HG03432 (cell line): ENCODE measurements at regions not wholly inside any gene's neighbourhood (a gene's known extent, or its start where the extent isn't known, plus 50 kb on each side); places are given as distances from the start of the nearest gene placed in this dataset.

Source experiments
- ATAC-seq: cut with Tn5 transposase; IDR thresholded peaks from one replicate; pipeline ENCODE4 v1.9.1; 2021; ENCODE audit warnings: mild to moderate bottlenecking, moderate library complexity; ENCODE audit not compliant: unreplicated experiment

- ATAC-seq, result no peak
Measured at GRCh38 chr1:239675735-239676134, 289.4 kb downstream of the CHRM3 start.

GRCh38 chr1:239676522-239677273, 290.3 kb downstream of the CHRM3 start:
- ATAC-seq, result no peak

- no peak for ATAC-seq
Measured at GRCh38 chr1:239677362-239677761, 291.0 kb downstream of the CHRM3 start.

DNA sequence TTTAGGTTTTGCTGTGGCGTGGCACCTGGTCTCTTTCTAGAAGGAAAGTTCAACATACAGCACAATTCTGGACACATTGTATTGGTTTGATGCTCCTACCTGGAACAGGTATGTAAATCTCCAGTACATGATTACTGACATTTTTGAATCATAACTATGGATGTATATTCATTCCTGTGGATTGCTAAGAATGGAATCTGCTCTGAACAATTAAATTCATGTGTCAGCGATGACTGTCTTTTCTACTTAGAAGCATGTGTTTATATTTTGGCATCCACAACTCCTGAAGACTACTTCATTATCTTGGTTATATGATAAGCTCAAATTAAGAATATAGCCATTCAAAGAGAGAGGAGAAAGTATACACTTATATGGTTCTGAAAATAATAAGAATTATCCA, 291.8 kb downstream of the CHRM3 start:
- ATAC-seq, result no peak

DNA sequence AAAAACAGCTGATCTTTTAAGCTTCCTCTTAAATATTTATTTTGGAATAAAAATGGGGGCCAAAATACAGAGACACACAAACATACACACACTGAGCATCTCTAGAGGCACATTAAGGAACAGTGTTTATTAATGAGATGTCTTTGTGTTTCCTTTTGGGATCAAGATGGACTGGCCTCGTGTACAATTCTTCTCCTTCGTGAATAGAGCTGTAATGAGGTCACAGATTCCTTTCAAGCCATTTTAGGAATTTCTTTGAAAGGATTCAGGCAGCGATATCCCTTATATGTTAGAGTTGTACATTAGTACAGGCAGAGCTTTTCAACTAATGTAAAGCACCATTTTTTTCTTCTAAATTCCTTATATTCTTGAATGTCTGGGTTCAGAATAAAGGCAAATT, 295.7 kb downstream of the CHRM3 start:
- no peak for ATAC-seq

DNA sequence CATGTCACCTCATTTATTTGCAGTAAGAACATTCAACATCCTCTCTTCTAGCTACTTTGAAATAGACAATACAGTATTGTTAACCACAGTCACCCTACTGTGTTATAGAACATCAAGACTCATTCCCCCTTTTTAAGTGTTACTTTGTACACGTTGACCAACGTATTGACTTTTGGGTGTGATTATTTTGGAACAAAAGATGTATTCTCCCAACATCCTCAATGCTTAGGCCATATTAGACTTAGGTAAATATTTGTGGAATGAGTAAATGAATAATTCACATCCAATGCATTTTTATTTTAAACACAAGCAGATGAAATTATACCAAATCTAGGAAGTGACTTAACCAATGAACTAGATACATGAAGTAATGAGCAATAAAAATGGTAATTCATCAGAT, 296.6 kb downstream of the CHRM3 start:
- no peak for ATAC-seq

DNA sequence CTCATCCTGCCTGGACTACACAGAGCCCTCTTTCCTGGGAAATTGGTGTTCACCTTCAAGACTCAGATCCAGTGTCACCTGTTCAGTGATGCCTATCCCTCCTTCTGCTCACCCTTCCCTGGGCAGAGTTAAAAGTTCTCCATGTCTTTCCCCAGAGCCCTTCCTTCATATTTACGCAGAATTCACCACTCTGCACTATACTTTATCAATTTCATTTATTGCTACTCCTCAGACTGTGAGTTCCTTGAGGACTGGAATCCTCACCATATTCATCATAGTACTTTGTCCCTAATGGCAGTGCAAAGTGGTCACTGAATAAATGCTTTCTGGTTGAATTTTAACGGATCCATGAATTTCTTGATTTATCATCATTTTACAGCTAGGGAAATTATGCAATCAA, 300.0 kb downstream of the CHRM3 start:
- no peak for ATAC-seq

DNA sequence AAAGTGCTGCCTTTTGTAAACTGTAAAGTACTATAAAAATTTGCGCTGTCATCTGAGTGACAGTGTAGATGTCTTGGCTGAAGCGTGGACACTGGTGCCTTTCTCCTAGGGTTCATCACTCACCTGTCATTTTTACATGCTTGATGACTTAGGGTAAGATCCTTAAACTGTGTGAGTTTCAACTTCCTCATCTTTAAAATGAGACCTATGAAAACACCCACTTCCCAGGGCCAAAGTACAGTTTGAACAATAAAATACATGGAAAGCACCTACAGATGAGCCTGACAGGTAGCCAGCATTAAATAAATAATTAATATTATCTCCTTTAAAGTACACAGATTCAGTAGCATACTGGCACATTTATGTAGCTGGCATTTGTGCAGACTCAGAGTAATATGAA, 309.9 kb downstream of the CHRM3 start:
- no peak for ATAC-seq

DNA sequence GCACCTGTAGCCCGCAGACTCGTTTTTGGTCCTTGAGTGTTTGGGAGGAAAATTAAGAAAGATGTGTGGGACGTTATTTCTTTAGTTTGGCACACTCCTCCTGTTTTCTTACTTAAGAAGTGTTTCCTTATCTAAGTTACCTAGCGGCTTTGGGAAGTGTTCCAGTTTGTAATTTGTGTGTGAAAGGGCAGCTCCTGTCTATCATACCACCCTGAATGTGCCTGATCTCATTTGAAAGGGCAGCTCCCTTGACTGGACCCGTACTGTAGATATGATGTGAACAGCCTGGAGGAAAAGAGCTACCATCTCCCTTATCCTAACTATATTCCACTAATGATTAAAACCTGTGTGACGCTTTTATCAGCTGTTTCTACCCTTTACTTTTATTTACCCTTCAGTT, 314.3 kb downstream of the CHRM3 start:
- no peak for ATAC-seq

DNA sequence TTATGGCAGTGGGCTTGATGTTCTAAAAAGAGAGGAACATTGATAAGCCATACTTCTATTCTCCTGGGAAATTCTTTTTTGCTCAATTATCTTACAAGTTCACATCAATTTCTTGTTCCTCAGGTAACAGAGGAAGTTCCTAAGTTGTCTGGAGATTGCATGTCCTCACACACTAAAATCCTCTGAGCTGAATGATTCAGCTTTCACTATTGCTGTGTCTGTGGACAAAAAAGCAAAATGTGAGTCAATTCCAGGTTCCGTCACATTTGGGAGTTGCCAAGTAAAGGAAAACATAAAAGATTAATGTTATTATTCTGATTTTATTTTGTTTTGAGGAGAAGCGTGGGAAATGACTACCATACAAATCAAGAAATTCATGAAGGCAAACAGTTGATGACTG, 316.7 kb downstream of the CHRM3 start:
- no peak for ATAC-seq

- ATAC-seq, result no peak
Measured at GRCh38 chr1:239706245-239706892, 320.0 kb downstream of the CHRM3 start.

DNA sequence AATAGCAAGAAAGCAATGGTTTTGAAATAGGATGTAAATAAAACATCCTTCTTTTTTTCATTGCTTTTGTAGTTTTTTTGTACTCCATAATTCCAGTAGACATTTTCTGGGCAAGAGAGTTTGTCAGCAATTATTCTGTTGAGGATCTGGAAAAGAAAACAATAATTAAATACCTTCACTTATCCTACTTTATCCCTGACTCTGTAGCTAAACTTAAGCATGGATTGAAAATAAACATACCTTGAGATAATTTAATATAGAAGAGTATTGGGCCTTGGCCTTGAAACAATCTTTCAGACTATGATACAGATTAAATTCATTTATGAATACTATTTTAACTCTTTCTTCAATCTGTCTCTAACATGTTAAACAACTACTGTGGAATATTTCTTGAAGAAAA, 321.2 kb downstream of the CHRM3 start:
- ATAC-seq, result no peak

GRCh38 chr1:239708622-239709021, 322.3 kb downstream of the CHRM3 start:
- no peak for ATAC-seq

DNA sequence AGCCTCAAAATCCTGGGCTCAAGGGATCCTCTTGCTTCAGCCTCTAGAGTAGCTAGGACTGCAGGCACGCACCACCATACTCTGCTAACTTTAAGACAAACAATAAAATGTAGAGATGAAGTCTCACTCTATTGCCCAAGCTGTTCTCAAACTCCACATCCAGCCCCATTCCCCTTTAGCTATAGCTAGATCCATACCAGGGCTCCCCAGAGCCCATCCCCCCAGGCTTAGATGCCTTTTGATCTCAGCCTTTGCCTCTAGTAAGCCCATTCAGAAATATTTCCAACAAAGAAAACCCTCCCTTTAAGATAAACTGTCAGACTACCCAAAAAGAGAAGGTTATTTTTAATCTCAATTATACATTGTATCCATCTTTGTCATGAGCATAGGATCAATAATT, 325.4 kb downstream of the CHRM3 start:
- ATAC-seq, result no peak

DNA sequence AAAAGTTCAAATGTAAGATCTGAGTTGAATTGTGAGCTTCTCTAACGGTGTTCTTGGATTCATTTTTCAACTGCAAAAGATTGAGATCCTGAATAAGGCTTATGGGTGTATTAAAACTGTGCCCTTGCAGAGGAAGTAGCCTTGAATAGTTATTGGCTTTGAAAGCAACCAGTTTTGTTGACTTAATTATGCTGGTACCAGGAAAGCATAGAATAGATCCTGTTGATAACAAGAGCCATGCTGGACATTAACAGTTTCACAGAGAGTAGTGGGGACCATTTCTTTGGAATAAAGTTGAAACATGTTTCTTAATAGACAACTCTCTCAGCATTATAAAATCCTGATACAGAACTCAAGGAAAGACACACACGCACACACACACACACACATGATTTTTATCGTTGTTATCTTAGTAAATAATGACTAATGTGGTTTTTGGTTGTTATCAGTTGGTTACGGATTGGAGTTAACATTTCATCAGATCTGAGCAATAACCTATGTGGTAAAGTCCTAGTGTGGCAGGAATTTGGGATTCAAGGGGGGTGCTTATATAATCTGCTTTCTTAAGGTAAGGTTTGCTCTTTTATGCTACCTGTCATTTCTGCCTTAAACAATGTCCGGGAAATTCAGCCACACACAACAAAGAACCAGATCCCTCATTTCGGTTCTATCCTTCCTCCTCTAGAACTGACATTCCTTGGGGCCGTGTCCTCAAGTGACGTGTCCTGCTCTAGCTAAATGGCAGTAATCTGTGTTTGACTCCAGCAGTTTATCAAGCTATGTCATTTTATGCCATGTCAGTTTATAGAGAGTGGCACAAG, 330.9 kb downstream of the CHRM3 start:
- no peak for ATAC-seq

DNA sequence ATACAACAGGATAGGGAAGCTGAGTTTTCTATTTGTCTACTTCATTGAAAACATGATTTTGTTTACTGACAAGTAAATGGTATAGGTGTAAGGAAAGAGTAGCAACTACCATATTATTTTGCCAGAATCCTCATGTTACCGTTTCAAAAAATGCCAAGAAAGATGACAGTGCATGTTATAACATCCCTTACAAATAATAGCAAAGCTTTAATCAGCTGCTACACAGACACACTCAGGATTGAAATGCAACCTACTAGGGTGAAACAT, 331.5 kb downstream of the CHRM3 start:
- no peak for ATAC-seq

DNA sequence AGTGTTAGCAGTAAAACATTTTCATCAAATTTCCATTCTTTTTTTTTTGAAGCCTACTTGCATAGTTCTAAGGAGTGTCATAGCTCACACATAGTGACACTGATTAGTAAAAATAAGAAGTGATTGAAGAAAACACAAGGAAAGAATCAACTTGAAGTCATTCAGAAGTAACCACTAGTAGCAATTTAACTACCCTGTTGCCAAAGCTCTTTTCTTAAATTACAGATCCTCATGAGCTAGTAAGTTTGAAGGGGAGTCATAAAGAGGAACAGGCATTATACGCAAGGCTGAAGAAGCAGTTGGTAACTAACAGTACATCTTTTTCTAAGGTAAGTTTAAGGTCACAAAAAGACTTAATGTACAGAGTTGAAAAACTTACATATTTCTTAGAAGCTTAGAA, 332.2 kb downstream of the CHRM3 start:
- ATAC-seq, result no peak

DNA sequence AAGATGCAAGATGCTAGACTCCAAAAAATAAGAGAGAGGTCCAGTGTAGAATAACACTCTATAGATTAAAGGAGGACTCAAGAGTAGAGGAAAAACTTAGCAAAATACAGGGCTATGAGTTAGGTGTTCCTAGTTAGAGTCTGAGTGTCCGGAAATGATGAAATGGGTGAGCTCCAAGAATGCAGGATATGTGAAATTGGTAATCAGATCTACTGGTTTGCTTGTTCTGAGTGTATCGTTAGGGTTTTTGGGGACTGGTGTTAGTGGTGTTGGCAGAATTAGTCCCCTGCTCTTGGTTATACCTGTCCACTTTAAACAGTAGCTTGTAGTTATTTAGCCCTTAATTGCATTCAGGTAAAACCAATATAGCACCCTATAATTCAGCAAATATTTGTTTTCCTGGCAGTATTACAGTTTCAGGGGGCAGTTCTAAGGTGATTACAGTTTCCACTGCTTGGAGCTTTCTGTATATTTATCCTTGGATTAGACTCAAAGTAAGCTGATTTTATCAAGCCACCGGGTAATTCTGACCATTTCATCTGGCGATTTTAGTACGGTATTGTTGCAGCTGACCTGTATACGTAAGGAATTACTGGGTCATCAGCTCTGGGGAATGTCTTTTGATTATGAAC, 332.7 kb downstream of the CHRM3 start:
- no peak for ATAC-seq

- no peak for ATAC-seq
Measured at GRCh38 chr1:239719642-239720258, 333.4 kb downstream of the CHRM3 start.

DNA sequence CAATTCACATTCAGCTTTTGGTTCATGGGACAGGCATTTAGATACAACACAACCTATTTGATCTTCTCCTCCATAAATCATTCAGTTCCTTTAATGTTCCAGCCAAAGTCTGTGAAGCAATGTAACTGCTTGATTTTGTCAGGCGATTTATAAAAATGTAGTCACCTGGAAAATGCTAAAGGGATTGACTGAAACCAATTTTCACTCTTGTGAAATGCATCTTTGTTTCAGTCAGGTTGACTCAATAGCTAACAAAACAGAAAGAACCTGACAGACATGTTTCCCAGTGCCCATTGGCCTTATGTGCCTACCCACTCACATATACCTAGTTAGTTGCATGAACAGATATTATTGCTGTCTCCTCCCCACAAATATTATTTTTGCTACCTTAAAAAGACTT, 335.7 kb downstream of the CHRM3 start:
- ATAC-seq, result no peak

DNA sequence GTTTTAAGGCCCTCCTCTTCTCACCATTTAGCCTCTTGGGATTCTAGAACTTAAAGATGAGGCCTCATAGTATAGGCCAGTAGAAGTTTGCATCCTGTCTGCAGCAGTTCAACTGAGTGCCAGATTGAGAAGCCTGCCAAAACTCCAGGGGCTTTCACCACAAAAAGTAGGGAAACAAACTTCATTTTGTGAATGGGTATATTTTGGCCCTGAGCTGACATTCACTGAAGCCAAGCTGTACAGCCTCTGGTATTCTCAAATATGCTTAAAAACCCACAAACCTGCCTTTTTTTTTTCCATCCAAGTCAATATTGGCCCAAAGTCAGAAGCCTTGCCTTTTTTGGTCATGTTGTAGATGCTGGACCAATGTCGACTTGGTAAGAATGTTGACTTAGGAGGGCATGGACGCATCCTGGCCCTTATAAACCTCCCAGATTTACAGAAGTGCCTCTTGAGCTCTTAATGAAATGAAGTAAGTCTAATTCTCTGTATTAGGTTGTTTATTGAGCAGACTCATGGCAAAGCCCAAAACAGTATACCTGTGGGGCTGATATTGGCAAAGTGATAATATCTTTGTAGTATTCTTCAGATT, 337.5 kb downstream of the CHRM3 start:
- no peak for ATAC-seq
